Spleen (tissue), 11 donors: ENCODE measurements at regions not wholly inside any gene's neighbourhood (a gene's known extent, or its start where the extent isn't known, plus 50 kb on each side); places are given as distances from the start of the nearest gene placed in this dataset.
"Not testable (repeated sequence)": the region's sequence is repeated elsewhere in the genome, so short reads cannot be mapped to it uniquely, and the experiment has no call there.

Experiments used
- DNase-seq: peaks from one replicate; pipeline ENCODE4 v3.0.0-alpha.2; 2020
- H3K27ac ChIP-seq, 8 donors: fragments of 200-600 bp; sonication (generic) in 7 of 8; 1 replicate in 4 of 8; 2 replicates in 4 of 8; pipeline versions ENCODE4 v1.5.0 to v1.8.0; 2016 to 2021; ENCODE audit warnings: inconsistent platforms in 4 of 8, mild to moderate bottlenecking in 4 of 8, moderate library complexity in 1 of 8
- H3K27me3 ChIP-seq, 7 donors: fragments of 200-600 bp; sonication (generic) in 6 of 7; replicated peaks in 1 of 7; 1 replicate in 4 of 7; 2 replicates in 3 of 7; pipeline versions ENCODE4 v1.5.0 to v1.8.0; 2016 to 2021; ENCODE audit warnings: inconsistent platforms in 3 of 7, mild to moderate bottlenecking in 1 of 7
- H3K36me3 ChIP-seq, 6 donors: fragments of 200-600 bp; sonication (generic) in 5 of 6; 1 replicate in 4 of 6; 2 replicates in 2 of 6; pipeline versions ENCODE4 v1.5.0 to v1.8.0; 2016 to 2021; ENCODE audit warnings: inconsistent platforms in 2 of 6
- H3K4me1 ChIP-seq, 6 donors: fragments of 200-600 bp; sonication (generic) in 5 of 6; 1 replicate in 3 of 6; 2 replicates in 3 of 6; pipeline versions ENCODE4 v1.5.0 to v1.8.0; 2016 to 2021; ENCODE audit warnings: inconsistent platforms in 3 of 6
- H3K4me3 ChIP-seq, 8 donors: fragments of 200-600 bp; sonication (generic) in 7 of 8; 1 replicate in 4 of 8; 2 replicates in 4 of 8; pipeline versions ENCODE4 v1.5.0 to v1.8.0; 2016 to 2021; ENCODE audit warnings: inconsistent platforms in 4 of 8, mild to moderate bottlenecking in 4 of 8, moderate library complexity in 2 of 8
- H3K9me3 ChIP-seq, 8 donors: fragments of 200-600 bp; sonication (generic) in 7 of 8; 1 replicate in 4 of 8; 2 replicates in 4 of 8; pipeline versions ENCODE4 v1.5.0 to v1.8.0; 2016 to 2021; ENCODE audit warnings: inconsistent platforms in 4 of 8
- CTCF ChIP-seq, 11 experiments: fragments of 200-600 bp in 7 of 11; fragments of 450-650 bp in 4 of 11; sonication (generic) in 4 of 11; IDR thresholded peaks in 8 of 11; conservative IDR thresholded peaks in 3 of 11; 1 replicate in 7 of 11; 2 replicates in 4 of 11; pipeline versions ENCODE4 v1.4.0 to v1.8.0; 2016 to 2021; ENCODE audit warnings: antibody characterized with exemption in 11 of 11, inconsistent platforms in 4 of 11, mild to moderate bottlenecking in 1 of 11
- POLR2A ChIP-seq, 3 donors: fragments of 450-650 bp; IDR thresholded peaks; one replicate each; pipeline ENCODE4 v1.5.1; 2017; ENCODE audit warnings: antibody characterized with exemption in 3 of 3, mild to moderate bottlenecking in 1 of 3
- POLR2AphosphoS5 ChIP-seq, 3 donors: sonication (generic); formaldehyde crosslinking; IDR thresholded peaks; one replicate each; pipeline ENCODE4 v1.5.1; 2017; ENCODE audit warnings: antibody characterized with exemption in 3 of 3
- WGBS, 5 donors: extraction: QIAGEN DNeasy Blood & Tissue Kit in 3 of 5; methylation state at CpG; one replicate each; pipeline versions ENCODE4 v1.1.5 to v1.1.7; 2013 to 2018; 5-methylcytosine and 5-hydroxymethylcytosine counted together
- intact Hi-C: fragments of 100-400 bp; cut with DNase I; formaldehyde crosslinking; loops from one replicate; pipeline ENCODE4 v1.15.0; 2023; ENCODE audit warnings: low total_unique reads
- donor health status: healthy with polysubstance abuse.
- donor health status: DM: no; HTN: no; CAD: no; lungs with moderate emphysema.
- donor health status: DM: no; HTN: no; CAD: no.
- donor health status: Bipolar disorder and iron deficiency.
- donor health status: healthy.
- donor health status: DM: no; HTN: no; CAD: no.
- donor health status: DM: yes; HTN: yes; CAD: no.

- H3K9me3 ChIP-seq, result peaks cover 0 to 17% (median 4%) of the 10 kb centered on the region in 8 donors
- no peak overlapping the region for H3K27ac ChIP-seq
- H3K4me3 ChIP-seq, result no peak overlapping the region
- DNase-seq, result no peak
- no peak for TF ChIP-seq POLR2A (IDR thresholded peaks at IDR 0.05)
- no peaks in the 10 kb centered on the region for H3K4me1 ChIP-seq
- no peaks in the 10 kb centered on the region for H3K27me3 ChIP-seq
- H3K36me3 ChIP-seq, result no peaks in the 10 kb centered on the region
- intact Hi-C loops, result no loop called here
- 71 to 82% (median 79%) methylated on average over 3 of the region's 3 CpGs for WGBS, 5 donors
Measured at GRCh38 chr9:106032978-106033377, 338.6 kb downstream of the TMEM38B start.

GRCh38 chr9:106035806-106036205, 341.5 kb downstream of the TMEM38B start:
- Histone ChIP-seq H3K36me3 (no peaks in the 10 kb centered on the region), H3K9me3 (peaks cover 0 to 4% (median 0%) of the 10 kb centered on the region in 8 donors), H3K27ac (no peak overlapping the region), H3K4me3 (no peak overlapping the region), H3K4me1 (no peaks in the 10 kb centered on the region), H3K27me3 (no peaks in the 10 kb centered on the region)
- intact Hi-C loops, result no loop called here
- no peak for DNase-seq
- TF ChIP-seq POLR2A (IDR thresholded peaks at IDR 0.05) (no peak), CTCF (IDR thresholded peaks at IDR 0.05 in 8 of 11, conservative IDR thresholded peaks at IDR 0.05 in 3 of 11) (no peak), POLR2AphosphoS5 (IDR thresholded peaks at IDR 0.05) (no peak)

- Histone ChIP-seq H3K4me1 (no peaks in the 10 kb centered on the region), H3K27me3 (no peaks in the 10 kb centered on the region), H3K27ac (no peak overlapping the region), H3K4me3 (no peak overlapping the region), H3K36me3 (no peaks in the 10 kb centered on the region), H3K9me3 (peaks cover 0 to 5% (median 0%) of the 10 kb centered on the region in 8 donors)
- WGBS, 5 donors, result 80 to 94% (median 90%) methylated on average over 1 of the region's 1 CpG
- intact Hi-C loops, result no loop called here
- no peak for DNase-seq
- no peak for TF ChIP-seq CTCF (IDR thresholded peaks at IDR 0.05 in 8 of 11, conservative IDR thresholded peaks at IDR 0.05 in 3 of 11)
- TF ChIP-seq POLR2A (IDR thresholded peaks at IDR 0.05), result no peak
Measured at GRCh38 chr9:106038266-106039001, 344.1 kb downstream of the TMEM38B start.

GRCh38 chr9:106039151-106039935, 345.0 kb downstream of the TMEM38B start:
- intact Hi-C loops, result no loop called here
- no peaks in the 10 kb centered on the region for H3K36me3 ChIP-seq
- no peak overlapping the region for H3K27ac ChIP-seq
- H3K4me1 ChIP-seq, result no peaks in the 10 kb centered on the region
- H3K4me3 ChIP-seq, result no peak overlapping the region
- WGBS, 5 donors, result 80 to 95% (median 91%) methylated on average over 5 of the region's 5 CpGs
- peaks cover 0 to 9% (median 0%) of the 10 kb centered on the region in 8 donors for H3K9me3 ChIP-seq
- no peak for DNase-seq
- H3K27me3 ChIP-seq, result no peaks in the 10 kb centered on the region
- TF ChIP-seq CTCF (IDR thresholded peaks at IDR 0.05 in 8 of 11, conservative IDR thresholded peaks at IDR 0.05 in 3 of 11), result no peak
- no peak for TF ChIP-seq POLR2AphosphoS5 (IDR thresholded peaks at IDR 0.05)
- TF ChIP-seq POLR2A (IDR thresholded peaks at IDR 0.05), result no peak

GRCh38 chr9:106041920-106042319, 347.6 kb downstream of the TMEM38B start:
- H3K4me1 ChIP-seq, DNase-seq, H3K36me3 ChIP-seq, intact Hi-C loops, H3K27ac ChIP-seq, H3K4me3 ChIP-seq, H3K27me3 ChIP-seq: not testable (repeated sequence)
- 83 to 100% (median 88%) methylated on average over 1 of the region's 1 CpG for WGBS, 5 donors
- peaks cover 0 to 19% (median 1%) of the 10 kb centered on the region in 8 donors for H3K9me3 ChIP-seq
